Activated T-cell treated with anti-CD3 and anti-CD28 coated beads for 1 hour (primary cell): ENCODE measurements at regions not wholly inside any gene's neighbourhood (a gene's known extent, or its start where the extent isn't known, plus 50 kb on each side); places are given as distances from the start of the nearest gene placed in this dataset.
"Not testable (repeated sequence)": the region's sequence is repeated elsewhere in the genome, so short reads cannot be mapped to it uniquely, and the experiment has no call there.

Experiments used
- DNase-seq: peaks from one replicate; pipeline ENCODE4 v3.0.0-alpha.2; 2020; ENCODE audit warnings: low read depth

- DNase-seq: no peak
Observed at GRCh38 chr5:102617191-102618187, 118.7 kb upstream of the SLCO6A1 start.

- DNase-seq: no peak
Observed at GRCh38 chr5:102622262-102622661, 123.5 kb upstream of the SLCO6A1 start.

GRCh38 chr5:102623329-102624065, 124.7 kb upstream of the SLCO6A1 start:
- DNase-seq: no peak

- DNase-seq: no peak
Observed at GRCh38 chr5:102624405-102624804, 125.6 kb upstream of the SLCO6A1 start.

- DNase-seq: no peak
Observed at GRCh38 chr5:102625468-102625867, 126.7 kb upstream of the SLCO6A1 start.

GRCh38 chr5:102625928-102626327, 127.1 kb upstream of the SLCO6A1 start:
- no peak for DNase-seq

- no peak for DNase-seq
Observed at GRCh38 chr5:102627315-102627714, 127.8 kb upstream of the PAM start.

GRCh38 chr5:102628441-102629175, 126.5 kb upstream of the PAM start:
- DNase-seq: no peak

- no peak for DNase-seq
Observed at GRCh38 chr5:102629827-102630605, 125.1 kb upstream of the PAM start.

GRCh38 chr5:102635399-102635798, 119.7 kb upstream of the PAM start:
- not testable (repeated sequence) for DNase-seq

- DNase-seq: no peak
Observed at GRCh38 chr5:102638316-102638715, 116.8 kb upstream of the PAM start.

GRCh38 chr5:102638912-102639652, 116.0 kb upstream of the PAM start:
- DNase-seq: no peak

- DNase-seq: no peak
Observed at GRCh38 chr5:102649731-102650130, 105.4 kb upstream of the PAM start.

GRCh38 chr5:102651466-102651865, 103.6 kb upstream of the PAM start:
- DNase-seq: no peak

GRCh38 chr5:102654559-102655349, 100.4 kb upstream of the PAM start:
- DNase-seq: no peak

- DNase-seq: no peak
Observed at GRCh38 chr5:102659151-102659550, 96.0 kb upstream of the PAM start.

GRCh38 chr5:102660111-102660510, 95.0 kb upstream of the PAM start:
- no peak for DNase-seq

GRCh38 chr5:102663749-102664530, 91.2 kb upstream of the PAM start:
- no peak for DNase-seq
